ENCODE measurements at regions not wholly inside any gene's neighbourhood (a gene's known extent, or its start where the extent isn't known, plus 50 kb on each side); places are given as distances from the start of the nearest gene placed in this dataset.
A peak's percentile ranks its signal among the peaks of the same experiment; 100 is the strongest.

DNA sequence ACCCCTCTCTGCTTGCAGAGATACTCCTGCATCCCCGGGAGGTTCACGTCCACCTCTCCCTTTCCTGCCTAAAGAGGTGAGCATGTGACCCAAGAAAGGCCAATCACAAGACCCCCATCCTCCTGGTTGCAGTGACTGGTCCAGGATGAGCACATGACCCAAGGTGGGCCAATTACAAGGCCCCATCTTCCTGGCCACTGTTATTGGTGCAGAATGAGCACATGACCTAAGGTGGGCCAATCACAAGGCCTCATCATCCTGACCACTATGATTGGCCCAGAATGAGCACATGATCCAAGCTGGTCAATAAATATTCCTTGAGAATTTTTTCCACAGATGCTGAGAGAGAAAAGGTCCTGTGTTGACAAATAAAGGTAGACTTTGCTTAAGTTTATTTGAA lies 350.7 kb downstream of the EFNB2 start:
- Histone ChIP-seq H3K4ac (replicated peaks; ENCODE audit: insufficient read length, low read depth, low read length) (no peak overlapping the region), H3K56ac (replicated peaks; ENCODE audit: insufficient read length, low read depth, low read length) (no peak overlapping the region), H2BK5ac (ENCODE audit: low read depth, low read length) (no peak overlapping the region), H2BK15ac (ENCODE audit: low read length) (no peak overlapping the region), H2BK12ac (ENCODE audit: low read depth, low read length) (no peak overlapping the region), H3K23ac (ENCODE audit: insufficient read length) (no peak overlapping the region), H2BK120ac (replicated peaks; ENCODE audit: low read depth, low read length) (no peak overlapping the region), H3K79me2 (ENCODE audit: control insufficient read depth in 1 of 2, insufficient read depth in 2 of 2, low read length in 2 of 2) (no peaks in the 10 kb centered on the region), H3K79me1 (ENCODE audit: low read depth, low read length) (no peaks in the 10 kb centered on the region), H3K18ac (ENCODE audit: extremely low read depth, low read length) (no peak overlapping the region), H4K8ac (ENCODE audit: extremely low read depth, insufficient read depth, low read length) (no peak overlapping the region), H3K9me3 (ENCODE audit: insufficient read depth in 2 of 2, low read depth in 1 of 2, low read length in 1 of 2) (no peaks in the 10 kb centered on the region), H3K4me3 (ENCODE audit: extremely low read depth in 1 of 4, insufficient read depth in 2 of 4, low read depth in 3 of 4, low read length in 4 of 4) (no peak overlapping the region), H3K27me3 (replicated peaks in 1 of 4; ENCODE audit: control insufficient read depth in 3 of 4, extremely low read depth in 1 of 4, insufficient read depth in 3 of 4, low read length in 3 of 4) (no peaks in the 10 kb centered on the region), H4K5ac (ENCODE audit: insufficient read length, low read depth, low read length) (no peak overlapping the region), H3K36me3 (ENCODE audit: control insufficient read depth in 2 of 4, insufficient read depth in 4 of 4, low read length in 3 of 4) (no peaks in the 10 kb centered on the region), H3K4me1 (replicated peaks in 1 of 4; ENCODE audit: control insufficient read depth in 3 of 4, insufficient read depth in 4 of 4, low read length in 3 of 4) (no peaks in the 10 kb centered on the region), H2AFZ (ENCODE audit: low read length) (no peak overlapping the region), H2AK5ac (ENCODE audit: low read depth, low read length) (no peak overlapping the region), H3K14ac (ENCODE audit: insufficient read length) (no peak overlapping the region), H3K23me2 (ENCODE audit: low read depth, low read length) (no peaks in the 10 kb centered on the region), H4K20me1 (replicated peaks in 1 of 2; ENCODE audit: control insufficient read depth in 1 of 2, insufficient read depth in 2 of 2, low read length in 2 of 2) (no peaks in the 10 kb centered on the region), H3K9ac (replicated peaks in 1 of 4; ENCODE audit: extremely low read depth in 1 of 4, low read depth in 3 of 4, low read length in 3 of 4) (no peak overlapping the region), H4K91ac (replicated peaks; ENCODE audit: insufficient read length, low read length) (no peak overlapping the region), H3K4me2 (ENCODE audit: insufficient read depth in 1 of 2, low read depth in 2 of 2, low read length in 2 of 2) (no peak overlapping the region), H2BK20ac (ENCODE audit: low read length) (no peak overlapping the region), H3K27ac (ENCODE audit: low read depth, low read length) (no peak overlapping the region)
- CTCF ChIA-PET (ENCODE audit: partially characterized antibody) = no interaction called here
- DNase-seq (ENCODE audit: low read depth in 1 of 2, low spot score in 2 of 2) (no peak), FAIRE-seq (no peak)
- WGBS, 2 experiments (ENCODE audit: extremely low coverage in 1 of 2, insufficient coverage in 1 of 2, insufficient read length in 1 of 2, insufficient replicate concordance in 2 of 2, low coverage in 1 of 2, low lambda C conversion rate in 2 of 2, missing lambda C conversion rate in 1 of 2) = 92% methylated on average over 2 of the region's 2 CpGs; no CpG with 5 or more reads in 1 of the 2 experiments
- POLR2A ChIA-PET (ENCODE audit: partially characterized antibody) = no interaction called here
- TF ChIP-seq HDAC6 (IDR thresholded peaks at IDR 0.05; ENCODE audit: low read depth, low read length) = no peak
- TF ChIP-seq RNF2 (IDR thresholded peaks at IDR 0.05; ENCODE audit: borderline replicate concordance, low read depth, low read length, missing control alignments, poor library complexity, severe bottlenecking) = no peak
- no peak for TF ChIP-seq MAFK (IDR thresholded peaks at IDR 0.05; ENCODE audit: low read depth, low read length)
- TF ChIP-seq USF2 (IDR thresholded peaks at IDR 0.05; ENCODE audit: low read length) = 0 out of 2 replicates have a peak, but pooled peaks have one; percentile 3
